Testis (tissue), 2 donors: ENCODE measurements at regions not wholly inside any gene's neighbourhood (a gene's known extent, or its start where the extent isn't known, plus 50 kb on each side); places are given as distances from the start of the nearest gene placed in this dataset.

ENCODE experiments used
- DNase-seq: peaks from one replicate; pipeline ENCODE4 v3.0.0-alpha.2; 2019
- H3K27ac ChIP-seq, 2 donors: fragments of 200-600 bp; sonication (generic); one replicate each; pipeline ENCODE4 v1.5.1; 2019
- H3K27me3 ChIP-seq: fragments of 200-600 bp; sonication (generic); one replicate; pipeline ENCODE4 v1.5.1; 2019
- H3K36me3 ChIP-seq: fragments of 200-600 bp; sonication (generic); one replicate; pipeline ENCODE4 v1.5.1; 2017; ENCODE audit warnings: low read depth; ENCODE audit errors: missing control alignments
- H3K4me1 ChIP-seq: fragments of 200-600 bp; sonication (generic); one replicate; pipeline ENCODE4 v1.5.1; 2019
- H3K4me3 ChIP-seq, 2 donors: fragments of 200-600 bp; sonication (generic); one replicate each; pipeline ENCODE4 v1.5.1; 2017 to 2019
- H3K9me3 ChIP-seq: fragments of 200-600 bp; sonication (generic); one replicate; pipeline ENCODE4 v1.5.1; 2017
- CTCF ChIP-seq, 3 experiments: fragments of 450-650 bp in 2 of 3; fragments of 200-600 bp in 1 of 3; sonication (generic) in 1 of 3; IDR thresholded peaks; one replicate each; pipeline ENCODE4 v1.5.1; 2016 to 2019; ENCODE audit warnings: antibody characterized with exemption in 3 of 3, mild to moderate bottlenecking in 2 of 3, moderate library complexity in 1 of 3
- POLR2A ChIP-seq: fragments of 450-650 bp; IDR thresholded peaks from one replicate; pipeline ENCODE4 v1.6.1; 2017; ENCODE audit warnings: antibody characterized with exemption, mild to moderate bottlenecking, moderate library complexity
- WGBS, 2 donors: methylation state at CpG; one replicate each; pipeline ENCODE4 v1.1.5; 2018; 5-methylcytosine and 5-hydroxymethylcytosine counted together
- intact Hi-C: fragments of 100-400 bp; cut with DNase I; formaldehyde crosslinking; loops from one replicate; pipeline ENCODE4 v1.15.1; 2023; ENCODE audit warnings: low total_unique reads

DNA sequence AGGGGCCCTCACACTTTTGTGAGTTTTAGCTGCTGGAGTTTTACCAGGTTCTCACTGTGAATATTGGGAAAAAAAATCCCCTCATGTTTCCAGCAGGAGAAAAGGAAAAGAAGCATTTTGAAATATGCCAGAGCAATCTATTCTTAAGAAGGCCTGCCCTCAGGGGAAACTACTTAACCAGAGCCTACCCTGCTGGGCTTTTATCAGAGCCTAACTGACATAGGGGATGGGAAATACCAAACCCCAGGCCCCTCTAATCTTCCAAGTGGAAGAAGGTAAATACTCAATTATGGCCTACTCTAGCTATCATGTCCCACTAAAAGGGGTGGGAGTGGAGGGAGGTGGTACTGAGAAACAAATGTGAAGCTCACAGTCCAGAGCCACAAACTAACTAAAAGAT, 68.7 kb upstream of the NMNAT3 start:
- Histone ChIP-seq H3K4me1 (no peaks in the 10 kb centered on the region), H3K36me3 (no peaks in the 10 kb centered on the region), H3K9me3 (no peaks in the 10 kb centered on the region), H3K4me3 (no peak overlapping the region), H3K27ac (no peak overlapping the region), H3K27me3 (no peaks in the 10 kb centered on the region)
- TF ChIP-seq POLR2A (no peak), CTCF (IDR thresholded peaks at IDR 0.05) (no peak)
- intact Hi-C loops = no loop called here
- DNase-seq = no peak

DNA sequence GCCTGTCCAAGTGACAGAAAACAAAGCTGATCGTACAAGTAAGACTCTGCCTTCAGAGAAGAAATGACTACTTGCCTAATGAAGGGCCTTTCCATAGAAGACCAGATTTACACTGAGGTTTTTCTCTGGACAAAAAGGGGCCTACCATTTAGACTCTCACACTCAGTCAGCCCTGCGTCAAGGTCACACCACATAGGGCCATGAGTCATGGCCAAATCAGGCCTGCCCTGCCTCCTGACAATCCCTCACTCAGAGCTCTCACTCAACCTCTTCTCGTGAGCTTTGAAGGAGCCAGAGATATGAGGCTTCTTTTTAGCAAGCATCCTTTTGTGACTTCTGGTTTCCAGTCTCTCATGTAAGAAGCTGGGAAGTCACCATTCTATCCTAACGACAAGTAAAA, 68.1 kb upstream of the NMNAT3 start:
- TF ChIP-seq POLR2A (no peak), CTCF (IDR thresholded peaks at IDR 0.05) (no peak)
- no peak overlapping the region for H3K4me3 ChIP-seq
- no peaks in the 10 kb centered on the region for H3K9me3 ChIP-seq
- no peak for DNase-seq
- 64 to 80% methylated on average over 4 of the region's 4 CpGs for WGBS, 2 donors
- H3K4me1 ChIP-seq = no peaks in the 10 kb centered on the region
- intact Hi-C loops = no loop called here
- H3K36me3 ChIP-seq = no peaks in the 10 kb centered on the region
- H3K27me3 ChIP-seq = no peaks in the 10 kb centered on the region
- no peak overlapping the region for H3K27ac ChIP-seq

GRCh38 chr3:139738697-139739096, 60.9 kb upstream of the NMNAT3 start:
- WGBS, 2 donors = 91 to 92% methylated on average over 3 of the region's 3 CpGs
- H3K4me3 ChIP-seq = no peak overlapping the region
- H3K36me3 ChIP-seq = no peaks in the 10 kb centered on the region
- no peaks in the 10 kb centered on the region for H3K4me1 ChIP-seq
- no peaks in the 10 kb centered on the region for H3K27me3 ChIP-seq
- H3K27ac ChIP-seq = no peak overlapping the region
- intact Hi-C loops = no loop called here
- no peaks in the 10 kb centered on the region for H3K9me3 ChIP-seq
- DNase-seq = no peak
- TF ChIP-seq CTCF (IDR thresholded peaks at IDR 0.05) (no peak), POLR2A (no peak)

- no peak for DNase-seq
- Histone ChIP-seq H3K4me1 (no peaks in the 10 kb centered on the region), H3K27me3 (no peaks in the 10 kb centered on the region), H3K9me3 (no peaks in the 10 kb centered on the region), H3K27ac (no peak overlapping the region), H3K4me3 (no peak overlapping the region), H3K36me3 (no peaks in the 10 kb centered on the region)
- intact Hi-C loops = no loop called here
- TF ChIP-seq CTCF (IDR thresholded peaks at IDR 0.05) = no peak
- 91 to 93% methylated on average over 7 of the region's 7 CpGs for WGBS, 2 donors
Measured at GRCh38 chr3:139737682-139738361, 60.0 kb upstream of the NMNAT3 start.

GRCh38 chr3:139735191-139735590, 57.4 kb upstream of the NMNAT3 start:
- H3K27me3 ChIP-seq = no peaks in the 10 kb centered on the region
- no peak for DNase-seq
- no peak overlapping the region for H3K4me3 ChIP-seq
- WGBS, 2 donors = 79 to 81% methylated on average over 6 of the region's 6 CpGs
- H3K4me1 ChIP-seq = no peaks in the 10 kb centered on the region
- intact Hi-C loops = no loop called here
- no peak overlapping the region for H3K27ac ChIP-seq
- TF ChIP-seq CTCF (IDR thresholded peaks at IDR 0.05) (no peak), POLR2A (no peak)
- H3K9me3 ChIP-seq = no peaks in the 10 kb centered on the region
- H3K36me3 ChIP-seq = no peaks in the 10 kb centered on the region
